PC-9 (cell line): ENCODE measurements at regions not wholly inside any gene's neighbourhood (a gene's known extent, or its start where the extent isn't known, plus 50 kb on each side); places are given as distances from the start of the nearest gene placed in this dataset.

Experiments
- BruUV-seq: library from RNA; stranded (reverse); fragments of 400-500 nt; replicated peaks from 2 replicates; lab custom pipeline; 2021; lab: Mats Ljungman, UMichigan
- CTCF ChIA-PET: fragments of 300-600 bp; sonication (Branson Sonifier 250); formaldehyde crosslinking; loops from one replicate; lab custom pipeline; 2022; ENCODE audit warnings: antibody characterized with exemption; lab: Charles Lee
- POLR2A ChIA-PET: fragments of 300-600 bp; sonication (Branson Sonifier 250); formaldehyde crosslinking; loops from one replicate; lab custom pipeline; 2022; ENCODE audit warnings: antibody characterized with exemption; ENCODE audit not compliant: unreplicated experiment; lab: Charles Lee
- DNase-seq, 2 experiments: peaks; one replicate each; pipeline versions ENCODE4 v3.0.0 to v3.0.0-alpha.2; 2015 to 2022; ENCODE audit warnings: mixed read lengths in 1 of 2
- H2AFZ ChIP-seq: fragments of 200-600 bp; sonication (generic); 2 replicates; pipeline ENCODE4 v1.8.1; 2017; ENCODE audit warnings: antibody characterized with exemption
- H3F3A ChIP-seq: fragments of 200-600 bp; sonication (generic); 2 replicates; pipeline ENCODE4 v1.8.1; 2017; ENCODE audit warnings: antibody characterized with exemption, mild to moderate bottlenecking, low read depth; ENCODE audit not compliant: insufficient read depth
- H3K27ac ChIP-seq: fragments of 200-600 bp; sonication (generic); 2 replicates; pipeline ENCODE4 v1.6.1; 2016; ENCODE audit warnings: mixed run types
- H3K27me3 ChIP-seq: fragments of 200-600 bp; sonication (generic); 2 replicates; pipeline ENCODE4 v1.6.1; 2016; ENCODE audit warnings: low read depth, mixed run types; ENCODE audit not compliant: insufficient read depth
- H3K36me3 ChIP-seq: fragments of 200-600 bp; sonication (generic); 2 replicates; pipeline ENCODE4 v1.6.1; 2016; ENCODE audit warnings: low read depth, mixed run types
- H3K4me1 ChIP-seq: fragments of 200-600 bp; sonication (generic); replicated peaks from 2 replicates; pipeline ENCODE4 v1.6.1; 2016; ENCODE audit warnings: mixed run types; ENCODE audit not compliant: insufficient read depth
- H3K4me2 ChIP-seq: fragments of 200-600 bp; sonication (generic); 2 replicates; pipeline ENCODE4 v1.6.1; 2017; ENCODE audit warnings: mixed run types
- H3K4me3 ChIP-seq: fragments of 200-600 bp; sonication (generic); 2 replicates; pipeline ENCODE4 v1.6.1; 2016; ENCODE audit warnings: mixed run types
- H3K79me2 ChIP-seq: fragments of 200-600 bp; sonication (generic); 2 replicates; pipeline ENCODE4 v1.6.1; 2017; ENCODE audit warnings: low read depth, mixed run types
- H3K9me2 ChIP-seq: fragments of 200-600 bp; sonication (generic); 2 replicates; pipeline ENCODE4 v1.8.1; 2017; ENCODE audit warnings: mild to moderate bottlenecking; ENCODE audit not compliant: insufficient read depth
- H3K9me3 ChIP-seq: fragments of 200-600 bp; sonication (generic); 2 replicates; pipeline ENCODE4 v1.8.1; 2016; ENCODE audit warnings: low read depth; ENCODE audit not compliant: insufficient read depth
- H4K20me1 ChIP-seq: fragments of 200-600 bp; sonication (generic); 2 replicates; pipeline ENCODE4 v1.8.1; 2017; ENCODE audit not compliant: insufficient read depth
- CTCF ChIP-seq: fragments of 200-600 bp; sonication (generic); conservative IDR thresholded peaks from 2 replicates; pipeline ENCODE4 v1.6.1; 2017; ENCODE audit warnings: mixed run types, antibody characterized with exemption, mild to moderate bottlenecking, moderate library complexity
- EZH2 ChIP-seq: fragments of 200-600 bp; sonication (generic); IDR thresholded peaks from 2 replicates; pipeline ENCODE4 v1.8.0; 2017; ENCODE audit warnings: antibody characterized with exemption, low read depth
- intact Hi-C: fragments of 100-400 bp; cut with micrococcal nuclease; formaldehyde crosslinking; loops from one replicate; pipeline ENCODE4 v1.10.0; 2022; ENCODE audit not compliant: unreplicated experiment

- Histone ChIP-seq H2AFZ (no peak overlapping the region), H3K4me2 (no peak overlapping the region), H3K4me1 (no peaks in the 10 kb centered on the region), H4K20me1 (no peaks in the 10 kb centered on the region), H3K27me3 (no peaks in the 10 kb centered on the region), H3K27ac (no peak overlapping the region), H3K36me3 (no peaks in the 10 kb centered on the region), H3K9me2 (no peaks in the 10 kb centered on the region), H3F3A (no peaks in the 10 kb centered on the region), H3K79me2 (no peaks in the 10 kb centered on the region), H3K4me3 (no peak overlapping the region), H3K9me3 (no peaks in the 10 kb centered on the region)
- intact Hi-C loops = no loop called here
- TF ChIP-seq EZH2 = no peak
- TF ChIP-seq CTCF = no peak
- BruUV-seq = no TSS peak
- DNase-seq = no peak
- CTCF ChIA-PET = no interaction called here
- POLR2A ChIA-PET = no interaction called here
Measured at GRCh38 chr4:96879527-96879926, 1039.6 kb downstream of the PDHA2 start.

GRCh38 chr4:96887857-96888256, 1048.0 kb downstream of the PDHA2 start:
- Histone ChIP-seq H3K4me3 (no peak overlapping the region), H2AFZ (no peak overlapping the region), H3K9me2 (no peaks in the 10 kb centered on the region), H3K9me3 (no peaks in the 10 kb centered on the region), H3K27ac (no peak overlapping the region), H3F3A (no peaks in the 10 kb centered on the region), H3K27me3 (no peaks in the 10 kb centered on the region), H3K4me1 (no peaks in the 10 kb centered on the region), H3K79me2 (no peaks in the 10 kb centered on the region), H3K36me3 (no peaks in the 10 kb centered on the region), H4K20me1 (no peaks in the 10 kb centered on the region), H3K4me2 (no peak overlapping the region)
- ChIA-PET POLR2A (no interaction called here), CTCF (no interaction called here)
- TF ChIP-seq CTCF = no peak
- no peak for TF ChIP-seq EZH2
- BruUV-seq = no TSS peak
- no peak for DNase-seq
- intact Hi-C loops = no loop called here

- no peak overlapping the region for H2AFZ ChIP-seq
- H3F3A ChIP-seq = no peaks in the 10 kb centered on the region
- ChIA-PET CTCF (no interaction called here), POLR2A (no interaction called here)
- no peak for DNase-seq
- no peaks in the 10 kb centered on the region for H3K9me3 ChIP-seq
- BruUV-seq = no TSS peak
- no peaks in the 10 kb centered on the region for H4K20me1 ChIP-seq
- H3K27ac ChIP-seq = no peak overlapping the region
- H3K4me3 ChIP-seq = no peak overlapping the region
- TF ChIP-seq EZH2 (no peak), CTCF (no peak)
- H3K4me1 ChIP-seq = no peaks in the 10 kb centered on the region
- no peak overlapping the region for H3K4me2 ChIP-seq
- intact Hi-C loops = no loop called here
- no peaks in the 10 kb centered on the region for H3K27me3 ChIP-seq
- no peaks in the 10 kb centered on the region for H3K36me3 ChIP-seq
- no peaks in the 10 kb centered on the region for H3K79me2 ChIP-seq
- no peaks in the 10 kb centered on the region for H3K9me2 ChIP-seq
Measured at GRCh38 chr4:96894621-96895020, 1054.7 kb downstream of the PDHA2 start.
